Sigmoid colon (tissue), 4 donors: ENCODE measurements at regions not wholly inside any gene's neighbourhood (a gene's known extent, or its start where the extent isn't known, plus 50 kb on each side); places are given as distances from the start of the nearest gene placed in this dataset.

ENCODE experiments used
- CTCF ChIP-seq, 4 experiments: fragments of 450-650 bp in 3 of 4; fragments of 200-600 bp in 1 of 4; IDR thresholded peaks; one replicate each; pipeline ENCODE4 v1.5.1; 2016 to 2019; ENCODE audit warnings: antibody characterized with exemption in 4 of 4, mild to moderate bottlenecking in 3 of 4, moderate library complexity in 2 of 4
- EP300 ChIP-seq, 4 donors: sonication (generic); formaldehyde crosslinking; IDR thresholded peaks; one replicate each; pipeline ENCODE4 v1.6.1; 2017; ENCODE audit warnings: antibody characterized with exemption in 4 of 4
- POLR2A ChIP-seq, 2 donors: fragments of 450-650 bp; IDR thresholded peaks; one replicate each; pipeline ENCODE4 v1.6.1; 2016; ENCODE audit warnings: antibody characterized with exemption in 2 of 2, mild to moderate bottlenecking in 2 of 2, moderate library complexity in 2 of 2

- TF ChIP-seq CTCF (IDR thresholded peaks at IDR 0.05): no peak
- no peak for TF ChIP-seq POLR2A (IDR thresholded peaks at IDR 0.05)
- TF ChIP-seq EP300 (IDR thresholded peaks at IDR 0.05): no peak
Measured at GRCh38 chr12:13442457-13442856, 245.9 kb downstream of the EMP1 start.
